NB4 (cell line): ENCODE measurements at regions not wholly inside any gene's neighbourhood (a gene's known extent, or its start where the extent isn't known, plus 50 kb on each side); places are given as distances from the start of the nearest gene placed in this dataset.

ENCODE experiments used
- DNase-seq: peaks from one replicate; pipeline ENCODE4 v3.0.0; 2010; ENCODE audit warnings: low read depth
- H3K4me3 ChIP-seq: one replicate; pipeline ENCODE4 v1.5.1; 2011; ENCODE audit warnings: mild to moderate bottlenecking, low read depth, low read length, moderate library complexity
- MYC ChIP-seq: IDR thresholded peaks from 2 replicates; pipeline ENCODE4 v1.6.1; 2011; ENCODE audit warnings: low read depth, low read length
- POLR2A ChIP-seq: IDR thresholded peaks from 2 replicates; pipeline ENCODE4 v1.6.1; 2011; ENCODE audit warnings: mild to moderate bottlenecking; ENCODE audit not compliant: insufficient read length; ENCODE audit errors: extremely low read depth
- TF ChIP-seq, protein P1 (sequence below): IDR thresholded peaks from one replicate; pipeline ENCODE4 v1.5.1; 2012; ENCODE audit warnings: low read depth, low read length
- TF ChIP-seq, protein P2 (sequence below): IDR thresholded peaks from 2 replicates; pipeline ENCODE4 v1.6.1; 2011; ENCODE audit warnings: low read depth, low read length

- TF ChIP-seq, protein P1, sequence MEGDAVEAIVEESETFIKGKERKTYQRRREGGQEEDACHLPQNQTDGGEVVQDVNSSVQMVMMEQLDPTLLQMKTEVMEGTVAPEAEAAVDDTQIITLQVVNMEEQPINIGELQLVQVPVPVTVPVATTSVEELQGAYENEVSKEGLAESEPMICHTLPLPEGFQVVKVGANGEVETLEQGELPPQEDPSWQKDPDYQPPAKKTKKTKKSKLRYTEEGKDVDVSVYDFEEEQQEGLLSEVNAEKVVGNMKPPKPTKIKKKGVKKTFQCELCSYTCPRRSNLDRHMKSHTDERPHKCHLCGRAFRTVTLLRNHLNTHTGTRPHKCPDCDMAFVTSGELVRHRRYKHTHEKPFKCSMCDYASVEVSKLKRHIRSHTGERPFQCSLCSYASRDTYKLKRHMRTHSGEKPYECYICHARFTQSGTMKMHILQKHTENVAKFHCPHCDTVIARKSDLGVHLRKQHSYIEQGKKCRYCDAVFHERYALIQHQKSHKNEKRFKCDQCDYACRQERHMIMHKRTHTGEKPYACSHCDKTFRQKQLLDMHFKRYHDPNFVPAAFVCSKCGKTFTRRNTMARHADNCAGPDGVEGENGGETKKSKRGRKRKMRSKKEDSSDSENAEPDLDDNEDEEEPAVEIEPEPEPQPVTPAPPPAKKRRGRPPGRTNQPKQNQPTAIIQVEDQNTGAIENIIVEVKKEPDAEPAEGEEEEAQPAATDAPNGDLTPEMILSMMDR = peak; percentile 43
- no peak for TF ChIP-seq POLR2A
- peak; percentile 6 for DNase-seq
- H3K4me3 ChIP-seq = no peak overlapping the region
Observed at GRCh38 chr17:71959154-71959553, 161.7 kb upstream of the SOX9 start.

GRCh38 chr17:71963351-71963750, 157.5 kb upstream of the SOX9 start:
- no peak overlapping the region for H3K4me3 ChIP-seq
- TF ChIP-seq POLR2A = no peak
- DNase-seq = no peak

DNA sequence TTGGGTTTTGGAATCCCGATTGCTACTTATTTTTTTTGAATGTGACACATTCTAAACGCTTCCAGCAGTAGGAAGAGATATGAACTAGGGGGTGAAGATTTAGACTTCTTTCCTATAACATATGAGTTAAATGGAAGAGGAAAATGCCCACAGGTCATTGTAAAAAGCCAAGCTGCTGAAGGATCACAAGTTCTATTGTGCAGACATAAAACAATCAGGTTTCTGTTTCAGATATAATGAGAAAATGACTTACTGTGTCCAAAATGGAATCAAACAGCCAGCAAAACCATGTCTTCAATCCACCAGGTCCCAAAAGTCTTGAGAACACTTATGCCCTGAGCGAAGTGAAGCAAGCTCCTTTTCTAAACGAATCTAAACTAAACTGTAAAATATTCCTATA, 157.0 kb upstream of the SOX9 start:
- no peak overlapping the region for H3K4me3 ChIP-seq
- no peak for DNase-seq
- TF ChIP-seq, protein P2, sequence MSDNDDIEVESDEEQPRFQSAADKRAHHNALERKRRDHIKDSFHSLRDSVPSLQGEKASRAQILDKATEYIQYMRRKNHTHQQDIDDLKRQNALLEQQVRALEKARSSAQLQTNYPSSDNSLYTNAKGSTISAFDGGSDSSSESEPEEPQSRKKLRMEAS = no peak
- no peak for TF ChIP-seq POLR2A
- TF ChIP-seq, protein P1 = no peak

GRCh38 chr17:71964559-71964958, 156.3 kb upstream of the SOX9 start:
- no peak overlapping the region for H3K4me3 ChIP-seq
- no peak for TF ChIP-seq MYC
- TF ChIP-seq, protein P1 = no peak
- TF ChIP-seq, protein P2 = no peak

DNA sequence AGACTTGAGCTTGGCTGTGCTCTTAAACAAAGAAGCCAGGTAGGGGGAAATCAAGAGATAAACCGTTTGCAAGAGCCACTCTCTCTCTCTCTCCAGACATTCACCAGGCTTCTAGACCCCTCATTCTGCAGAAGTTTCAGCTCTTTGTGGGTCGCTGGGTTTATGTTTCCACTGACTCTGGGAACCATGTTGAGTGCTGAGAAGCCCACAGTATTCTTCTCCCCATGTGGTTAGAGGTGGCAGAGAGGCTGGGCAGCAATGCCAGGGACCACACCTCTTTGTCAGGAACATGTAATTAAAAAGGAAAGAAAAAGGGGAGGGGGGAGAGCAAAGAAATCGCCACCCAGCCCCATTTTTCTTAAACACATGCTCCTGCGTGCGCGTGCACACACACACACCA, 154.8 kb upstream of the SOX9 start:
- no peak for TF ChIP-seq POLR2A
- H3K4me3 ChIP-seq = no peak overlapping the region
- DNase-seq = no peak

More at GRCh38 chr17:71964559-71964958, 156.3 kb upstream of the SOX9 start:
- no peak for DNase-seq

GRCh38 chr17:71966459-71967313, 154.1 kb upstream of the SOX9 start:
- no peak overlapping the region for H3K4me3 ChIP-seq
- no peak for TF ChIP-seq POLR2A
- TF ChIP-seq, protein P1 = no peak
- TF ChIP-seq, protein P2 = no peak
- no peak for TF ChIP-seq MYC
- DNase-seq = no peak

DNA sequence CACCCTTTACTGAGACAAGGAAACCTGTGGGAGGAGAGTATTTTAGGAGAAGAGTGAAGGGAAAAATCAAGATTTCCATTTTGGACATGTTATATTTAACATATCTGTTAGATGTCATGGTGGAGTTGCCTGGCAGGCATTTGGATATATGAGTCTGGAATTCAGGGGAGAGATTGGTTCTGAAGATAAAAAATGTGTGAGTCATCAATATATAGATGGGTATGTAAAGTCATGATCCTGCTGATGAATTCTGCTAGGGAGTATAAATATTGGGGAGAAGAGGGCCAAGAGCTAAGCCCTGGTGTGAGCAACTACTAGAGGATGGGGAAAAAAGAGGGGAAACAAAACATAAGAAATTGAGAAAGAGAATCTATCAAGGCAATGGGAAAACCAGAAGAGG, 151.3 kb upstream of the SOX9 start:
- no peak for DNase-seq
- H3K4me3 ChIP-seq = no peak overlapping the region
- TF ChIP-seq, protein P1 = no peak
- no peak for TF ChIP-seq MYC
- TF ChIP-seq, protein P2 = no peak
- TF ChIP-seq POLR2A = no peak
